ENCODE measurements at regions not wholly inside any gene's neighbourhood (a gene's known extent, or its start where the extent isn't known, plus 50 kb on each side); places are given as distances from the start of the nearest gene placed in this dataset.

DNA sequence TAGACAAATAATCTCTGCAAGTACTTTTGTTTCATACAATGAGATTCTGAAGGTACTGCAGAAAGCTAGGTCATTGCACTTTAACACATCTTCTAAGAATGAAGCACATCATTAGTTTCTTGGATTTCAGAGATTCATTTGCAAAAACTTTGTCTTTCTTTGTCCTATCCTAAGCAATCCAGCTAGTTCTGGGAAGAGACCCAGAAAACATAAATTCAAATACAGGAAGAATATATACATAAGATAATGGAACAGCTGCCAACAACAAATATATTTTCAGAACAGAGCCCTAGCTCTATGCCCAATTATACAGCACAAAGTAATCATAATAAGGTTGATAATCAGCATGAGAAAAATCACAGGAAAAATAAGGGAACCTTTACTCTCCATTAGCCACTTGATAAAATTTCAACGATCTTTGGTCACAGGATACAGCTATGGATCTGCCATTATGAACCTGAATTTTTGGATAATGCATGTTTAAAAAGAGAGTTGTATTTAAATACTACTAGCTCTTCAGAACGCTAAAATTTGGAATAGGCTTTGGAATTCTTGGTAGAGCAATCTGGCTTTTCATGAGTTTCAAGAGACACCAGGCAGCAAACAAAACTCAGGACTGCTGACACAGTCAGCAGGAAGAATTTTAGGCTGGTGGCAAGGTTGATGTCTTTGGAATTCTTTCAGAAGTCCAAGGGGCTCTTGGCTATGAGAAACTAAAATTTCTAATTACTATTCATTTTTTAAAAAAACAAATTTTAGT is 250.4 kb upstream of the SMIM21 start:
- H3K9me3 ChIP-seq, result no peaks in the 10 kb centered on the region
- intact Hi-C loops (cut with DNase I), result no loop called here
- H3K4me1 ChIP-seq, result peaks cover 7% of the 10 kb centered on the region
- no peaks in the 10 kb centered on the region for H3K27me3 ChIP-seq
- H3K4me3 ChIP-seq, result no peak overlapping the region
- H3K27ac ChIP-seq, result no peak overlapping the region
- no peak for DNase-seq (ENCODE audit: extremely low spot score in 2 of 2)
- H3K36me3 ChIP-seq, result no peaks in the 10 kb centered on the region
- TF ChIP-seq, protein P1, sequence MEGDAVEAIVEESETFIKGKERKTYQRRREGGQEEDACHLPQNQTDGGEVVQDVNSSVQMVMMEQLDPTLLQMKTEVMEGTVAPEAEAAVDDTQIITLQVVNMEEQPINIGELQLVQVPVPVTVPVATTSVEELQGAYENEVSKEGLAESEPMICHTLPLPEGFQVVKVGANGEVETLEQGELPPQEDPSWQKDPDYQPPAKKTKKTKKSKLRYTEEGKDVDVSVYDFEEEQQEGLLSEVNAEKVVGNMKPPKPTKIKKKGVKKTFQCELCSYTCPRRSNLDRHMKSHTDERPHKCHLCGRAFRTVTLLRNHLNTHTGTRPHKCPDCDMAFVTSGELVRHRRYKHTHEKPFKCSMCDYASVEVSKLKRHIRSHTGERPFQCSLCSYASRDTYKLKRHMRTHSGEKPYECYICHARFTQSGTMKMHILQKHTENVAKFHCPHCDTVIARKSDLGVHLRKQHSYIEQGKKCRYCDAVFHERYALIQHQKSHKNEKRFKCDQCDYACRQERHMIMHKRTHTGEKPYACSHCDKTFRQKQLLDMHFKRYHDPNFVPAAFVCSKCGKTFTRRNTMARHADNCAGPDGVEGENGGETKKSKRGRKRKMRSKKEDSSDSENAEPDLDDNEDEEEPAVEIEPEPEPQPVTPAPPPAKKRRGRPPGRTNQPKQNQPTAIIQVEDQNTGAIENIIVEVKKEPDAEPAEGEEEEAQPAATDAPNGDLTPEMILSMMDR (IDR thresholded peaks at IDR 0.05), result no peak
- TF ChIP-seq POLR2A (IDR thresholded peaks at IDR 0.05) (no peak), POLR2AphosphoS5 (IDR thresholded peaks at IDR 0.05; ENCODE audit: insufficient read depth in 1 of 2, low read depth in 1 of 2) (no peak)

DNA sequence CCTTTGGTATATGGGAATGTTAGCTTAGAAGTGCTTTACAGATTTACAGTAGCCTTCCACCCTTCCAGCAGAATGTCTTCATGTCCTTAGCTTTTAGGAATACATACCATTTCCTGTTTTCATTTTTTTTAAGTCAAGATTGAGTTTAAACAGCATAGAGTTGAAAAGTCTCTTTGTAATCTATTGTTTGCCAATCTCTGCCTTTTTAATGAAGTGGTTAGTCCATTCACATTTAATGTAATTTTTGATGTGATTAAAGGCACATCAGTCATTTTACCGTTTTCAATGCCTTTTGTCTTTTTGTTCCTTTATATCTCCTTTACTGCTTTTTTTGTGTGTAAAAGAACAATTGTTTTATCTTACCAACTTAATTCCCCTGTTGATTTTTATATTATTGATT is 233.4 kb upstream of the SMIM21 start:
- no peaks in the 10 kb centered on the region for H3K9me3 ChIP-seq
- DNase-seq (ENCODE audit: extremely low spot score in 2 of 2), result no peak
- H3K27ac ChIP-seq, result no peak overlapping the region
- H3K27me3 ChIP-seq, result no peaks in the 10 kb centered on the region
- no peaks in the 10 kb centered on the region for H3K36me3 ChIP-seq
- H3K4me3 ChIP-seq, result no peak overlapping the region
- intact Hi-C loops (cut with DNase I), result no loop called here
- TF ChIP-seq POLR2AphosphoS5 (IDR thresholded peaks at IDR 0.05; ENCODE audit: insufficient read depth in 1 of 2, low read depth in 1 of 2) (no peak), POLR2A (IDR thresholded peaks at IDR 0.05) (no peak)
- TF ChIP-seq, protein P1 (IDR thresholded peaks at IDR 0.05), result no peak
- no peaks in the 10 kb centered on the region for H3K4me1 ChIP-seq

DNA sequence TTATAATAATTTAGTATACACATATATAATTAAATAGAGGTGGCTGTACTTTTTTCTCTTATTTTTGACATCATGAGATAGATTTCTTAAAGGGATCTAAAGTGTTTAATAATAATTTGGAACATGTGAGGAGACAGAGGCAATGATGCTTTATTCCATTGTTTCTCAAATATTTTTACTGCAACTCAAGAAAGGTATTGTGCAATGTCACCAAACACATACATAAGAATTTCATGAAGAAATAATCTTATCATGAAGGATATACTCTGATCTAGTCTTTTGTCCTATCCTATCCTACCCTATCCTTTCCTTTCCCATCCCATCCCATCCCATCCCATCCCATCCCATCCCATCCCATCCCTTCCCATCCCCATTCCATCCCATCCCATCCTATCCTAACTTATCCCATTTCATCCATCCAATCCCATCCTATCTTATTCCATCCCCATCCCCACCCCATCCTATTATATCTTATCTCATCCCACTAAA is 232.1 kb upstream of the SMIM21 start:
- intact Hi-C loops (cut with DNase I), result no loop called here
- Histone ChIP-seq H3K4me3 (no peak overlapping the region), H3K27me3 (no peaks in the 10 kb centered on the region)

DNA sequence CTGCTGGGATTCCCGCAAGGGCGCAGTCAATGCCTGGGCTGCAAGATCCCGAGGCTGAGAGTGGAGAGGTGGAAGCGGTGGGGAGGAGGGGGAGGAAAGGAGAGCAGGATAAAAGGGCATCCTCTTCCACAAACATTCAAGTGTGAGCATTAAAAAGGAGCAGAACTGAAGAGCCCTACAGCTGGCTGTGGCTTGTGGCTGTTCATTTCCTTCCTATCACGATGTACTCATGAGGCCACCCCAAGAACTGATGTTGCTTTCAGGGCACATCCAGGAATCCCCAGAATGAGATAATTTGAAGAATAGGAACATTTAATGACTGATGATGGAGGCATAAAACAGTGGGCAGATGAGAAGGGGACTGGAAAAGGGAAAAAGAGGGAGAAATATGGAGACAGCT is 230.8 kb upstream of the SMIM21 start:
- TF ChIP-seq, protein P1 (IDR thresholded peaks at IDR 0.05), result no peak
- no peak for TF ChIP-seq POLR2A (IDR thresholded peaks at IDR 0.05)
- TF ChIP-seq POLR2AphosphoS5 (IDR thresholded peaks at IDR 0.05; ENCODE audit: insufficient read depth in 1 of 2, low read depth in 1 of 2), result no peak
- DNase-seq (ENCODE audit: extremely low spot score in 2 of 2), result no peak
- intact Hi-C loops (cut with DNase I), result no loop called here
- H3K4me1 ChIP-seq, result no peaks in the 10 kb centered on the region
- H3K27me3 ChIP-seq, result no peaks in the 10 kb centered on the region
- no peaks in the 10 kb centered on the region for H3K36me3 ChIP-seq
- no peaks in the 10 kb centered on the region for H3K9me3 ChIP-seq
- H3K4me3 ChIP-seq, result no peak overlapping the region
- H3K27ac ChIP-seq, result no peak overlapping the region

More for the DNA sequence above, 232.1 kb upstream of the SMIM21 start:
- Histone ChIP-seq H3K27ac (no peak overlapping the region), H3K4me1 (no peaks in the 10 kb centered on the region), H3K36me3 (no peaks in the 10 kb centered on the region), H3K9me3 (no peaks in the 10 kb centered on the region)
- no peak for TF ChIP-seq POLR2A (IDR thresholded peaks at IDR 0.05)
- no peak for TF ChIP-seq POLR2AphosphoS5 (IDR thresholded peaks at IDR 0.05; ENCODE audit: insufficient read depth in 1 of 2, low read depth in 1 of 2)
- TF ChIP-seq, protein P1 (IDR thresholded peaks at IDR 0.05), result no peak
- DNase-seq (ENCODE audit: extremely low spot score in 2 of 2), result no peak

DNA sequence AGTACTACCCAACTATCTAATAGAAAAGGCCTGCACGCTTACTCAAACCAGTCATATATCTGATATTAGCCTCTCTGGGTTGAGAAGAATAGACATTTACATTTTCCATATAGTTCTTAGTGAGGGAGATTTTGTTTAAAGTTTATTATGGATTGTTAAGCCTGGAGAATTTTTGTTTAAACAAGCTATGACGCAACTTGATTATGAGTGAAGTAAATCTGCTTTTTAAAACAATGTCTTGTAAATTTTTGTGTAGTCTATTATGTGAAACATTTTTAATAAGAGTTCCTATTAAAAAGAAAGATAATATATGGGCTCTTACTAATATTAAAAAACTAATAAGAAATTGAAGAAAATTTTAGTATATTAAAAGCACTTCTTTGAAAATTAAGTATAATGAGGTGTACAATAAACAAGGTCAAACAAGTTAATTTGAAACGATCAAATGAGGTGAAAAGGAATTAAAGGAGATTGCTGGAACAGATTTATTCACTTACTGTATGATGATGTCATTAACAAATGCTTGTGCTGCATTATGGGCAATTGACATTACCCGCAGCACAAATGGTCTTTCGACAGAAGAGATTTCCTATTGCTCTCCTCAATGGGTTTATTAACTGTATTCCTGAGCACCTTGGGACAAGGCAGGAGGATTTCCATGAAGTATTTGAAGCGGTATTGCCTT is 229.2 kb upstream of the SMIM21 start:
- H3K4me1 ChIP-seq, result no peaks in the 10 kb centered on the region
- no peaks in the 10 kb centered on the region for H3K36me3 ChIP-seq
- DNase-seq (ENCODE audit: extremely low spot score in 2 of 2), result no peak
- H3K4me3 ChIP-seq, result no peak overlapping the region
- no peaks in the 10 kb centered on the region for H3K27me3 ChIP-seq
- TF ChIP-seq POLR2A (IDR thresholded peaks at IDR 0.05) (no peak), POLR2AphosphoS5 (IDR thresholded peaks at IDR 0.05; ENCODE audit: insufficient read depth in 1 of 2, low read depth in 1 of 2) (no peak)
- TF ChIP-seq, protein P1 (IDR thresholded peaks at IDR 0.05), result no peak
- H3K27ac ChIP-seq, result no peak overlapping the region
- intact Hi-C loops (cut with DNase I), result no loop called here
- H3K9me3 ChIP-seq, result no peaks in the 10 kb centered on the region
